Testis (tissue), 2 donors: ENCODE measurements at regions not wholly inside any gene's neighbourhood (a gene's known extent, or its start where the extent isn't known, plus 50 kb on each side); places are given as distances from the start of the nearest gene placed in this dataset.

ENCODE experiments used
- POLR2A ChIP-seq: fragments of 450-650 bp; IDR thresholded peaks from one replicate; pipeline ENCODE4 v1.6.1; 2017; ENCODE audit warnings: antibody characterized with exemption, mild to moderate bottlenecking, moderate library complexity
- TF ChIP-seq, protein P1 (sequence below), 3 experiments: fragments of 450-650 bp in 2 of 3; fragments of 200-600 bp in 1 of 3; sonication (generic) in 1 of 3; IDR thresholded peaks; one replicate each; pipeline ENCODE4 v1.5.1; 2016 to 2019; ENCODE audit warnings: antibody characterized with exemption in 3 of 3, mild to moderate bottlenecking in 2 of 3, moderate library complexity in 1 of 3

- TF ChIP-seq POLR2A: no peak
- TF ChIP-seq, protein P1, sequence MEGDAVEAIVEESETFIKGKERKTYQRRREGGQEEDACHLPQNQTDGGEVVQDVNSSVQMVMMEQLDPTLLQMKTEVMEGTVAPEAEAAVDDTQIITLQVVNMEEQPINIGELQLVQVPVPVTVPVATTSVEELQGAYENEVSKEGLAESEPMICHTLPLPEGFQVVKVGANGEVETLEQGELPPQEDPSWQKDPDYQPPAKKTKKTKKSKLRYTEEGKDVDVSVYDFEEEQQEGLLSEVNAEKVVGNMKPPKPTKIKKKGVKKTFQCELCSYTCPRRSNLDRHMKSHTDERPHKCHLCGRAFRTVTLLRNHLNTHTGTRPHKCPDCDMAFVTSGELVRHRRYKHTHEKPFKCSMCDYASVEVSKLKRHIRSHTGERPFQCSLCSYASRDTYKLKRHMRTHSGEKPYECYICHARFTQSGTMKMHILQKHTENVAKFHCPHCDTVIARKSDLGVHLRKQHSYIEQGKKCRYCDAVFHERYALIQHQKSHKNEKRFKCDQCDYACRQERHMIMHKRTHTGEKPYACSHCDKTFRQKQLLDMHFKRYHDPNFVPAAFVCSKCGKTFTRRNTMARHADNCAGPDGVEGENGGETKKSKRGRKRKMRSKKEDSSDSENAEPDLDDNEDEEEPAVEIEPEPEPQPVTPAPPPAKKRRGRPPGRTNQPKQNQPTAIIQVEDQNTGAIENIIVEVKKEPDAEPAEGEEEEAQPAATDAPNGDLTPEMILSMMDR (IDR thresholded peaks at IDR 0.05): no peak
Measured at GRCh38 chr1:29629401-29629800, 393.1 kb downstream of the PTPRU start.
